Suppressor macrophage treated with lipopolysaccharide for 1 hour (primary cell): ENCODE measurements at regions not wholly inside any gene's neighbourhood (a gene's known extent, or its start where the extent isn't known, plus 50 kb on each side); places are given as distances from the start of the nearest gene placed in this dataset.
"Not testable (repeated sequence)": the region's sequence is repeated elsewhere in the genome, so short reads cannot be mapped to it uniquely, and the experiment has no call there.

Source experiments
- DNase-seq, 3 donors: peaks; one replicate each; pipeline ENCODE4 v3.0.0-alpha.2; 2020 to 2022

DNA sequence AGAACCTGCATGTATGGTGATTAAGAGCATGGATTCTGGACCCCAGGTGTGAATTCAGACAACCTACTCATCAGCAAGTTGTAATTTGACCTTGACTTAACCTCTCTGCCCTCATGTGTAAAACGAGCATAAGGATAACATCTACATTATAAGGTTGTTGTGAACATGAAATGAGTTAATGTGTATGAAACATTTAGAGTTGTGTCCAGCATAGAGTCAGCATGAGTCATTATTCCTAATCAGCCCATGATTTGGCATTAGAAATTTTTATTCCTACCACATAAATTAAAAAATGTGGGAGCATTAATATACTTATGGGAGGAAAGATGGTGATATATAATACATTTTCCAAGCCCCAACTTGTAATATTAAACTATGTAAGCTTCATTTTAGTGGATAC, 95.9 kb upstream of the DDHD1 start:
- no peak for DNase-seq

DNA sequence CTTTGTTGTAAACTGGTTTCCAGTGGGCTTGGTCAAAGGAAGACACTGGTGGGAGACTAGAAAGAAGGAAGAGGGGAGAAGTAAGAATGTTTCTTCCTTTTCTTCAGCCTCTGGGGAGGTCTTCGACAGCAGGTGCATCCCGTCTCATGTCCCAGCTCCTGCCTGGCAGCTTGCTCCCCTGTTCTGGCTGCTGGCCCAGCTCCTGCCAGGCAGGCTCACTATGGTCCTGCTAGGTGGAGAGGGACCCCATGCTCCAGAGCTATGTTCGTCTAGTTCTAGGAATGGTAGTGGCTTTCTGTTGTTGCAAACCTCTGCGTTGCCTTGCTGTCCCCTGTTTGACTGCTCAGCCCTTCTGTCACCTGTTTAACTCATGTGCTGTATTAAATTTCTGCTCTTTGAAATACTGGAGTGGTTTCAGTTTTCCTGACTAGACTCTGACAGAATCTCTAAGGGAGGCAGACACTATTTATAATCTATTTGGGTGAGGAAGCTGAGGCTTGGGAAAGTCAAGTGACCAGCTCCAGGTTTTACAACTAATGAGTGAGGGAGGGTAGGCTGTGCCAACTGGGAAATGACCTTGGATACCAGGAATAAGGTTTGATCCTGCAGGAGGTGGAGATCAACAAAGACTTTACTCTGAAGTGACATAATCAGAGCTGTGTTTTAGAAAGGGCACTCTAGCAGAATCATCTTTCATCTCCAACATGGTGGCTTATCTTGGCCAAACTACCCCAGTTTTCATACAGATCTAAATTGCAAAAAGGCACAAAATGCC, 94.7 kb upstream of the DDHD1 start:
- DNase-seq, result no peak

DNA sequence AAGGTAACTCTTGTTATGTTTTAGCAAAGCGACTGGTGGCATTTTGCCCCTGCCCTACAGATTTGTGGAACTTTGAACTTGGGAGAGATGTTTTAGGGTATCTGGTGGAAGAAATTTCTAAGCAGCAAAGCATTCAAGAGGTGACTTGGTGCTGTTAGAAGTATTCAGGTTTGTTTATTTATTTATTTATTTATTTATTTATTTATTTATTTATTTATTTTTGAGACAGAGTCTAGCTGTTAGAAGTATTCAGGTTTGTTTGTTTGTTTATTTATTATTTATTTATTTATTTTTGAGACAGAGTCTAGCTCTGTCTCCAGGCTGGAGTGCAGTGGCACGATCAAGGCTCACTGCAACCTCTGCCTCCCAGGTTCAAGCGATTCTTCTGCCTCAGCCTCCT, 89.8 kb upstream of the DDHD1 start:
- DNase-seq, result not testable (repeated sequence)

DNA sequence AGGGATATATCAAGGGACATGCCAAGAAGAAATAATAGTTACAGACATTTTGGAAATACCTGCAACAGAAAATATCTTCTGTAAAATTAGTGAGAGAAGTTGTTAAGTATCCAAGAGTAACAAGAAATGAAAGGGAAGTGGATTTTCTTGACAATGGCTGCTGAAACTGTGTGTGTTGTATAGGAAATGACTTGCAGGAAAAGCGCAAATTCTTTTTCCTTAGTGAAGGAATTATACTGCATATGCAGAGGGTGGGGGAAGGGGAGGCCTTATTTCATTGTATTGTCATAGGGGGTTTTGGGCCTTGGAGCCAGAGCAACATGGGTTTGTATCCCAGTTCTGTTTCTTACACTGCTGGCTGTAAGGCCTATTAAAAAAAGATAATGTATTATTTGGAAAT, 84.4 kb upstream of the DDHD1 start:
- no peak for DNase-seq

DNA sequence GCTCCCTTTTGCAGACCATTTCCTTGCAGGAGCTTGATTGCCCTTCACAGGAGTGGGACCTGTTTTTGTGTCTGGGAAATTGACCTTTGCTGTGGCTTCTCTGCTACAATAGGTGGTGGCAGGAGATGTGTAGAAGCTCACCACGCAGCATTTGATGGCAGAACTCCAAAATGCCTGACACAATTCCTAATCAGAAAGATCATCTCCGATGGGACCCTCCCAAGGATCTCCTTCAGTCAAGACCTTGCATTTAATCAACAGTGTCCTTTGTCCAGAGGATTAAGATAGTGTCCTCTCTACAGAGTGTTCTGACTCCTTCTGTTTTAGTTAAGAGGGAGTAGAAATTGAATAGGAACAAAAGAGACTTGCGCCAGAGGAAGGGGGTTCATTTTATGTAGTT, 83.6 kb upstream of the DDHD1 start:
- DNase-seq, result no peak

DNA sequence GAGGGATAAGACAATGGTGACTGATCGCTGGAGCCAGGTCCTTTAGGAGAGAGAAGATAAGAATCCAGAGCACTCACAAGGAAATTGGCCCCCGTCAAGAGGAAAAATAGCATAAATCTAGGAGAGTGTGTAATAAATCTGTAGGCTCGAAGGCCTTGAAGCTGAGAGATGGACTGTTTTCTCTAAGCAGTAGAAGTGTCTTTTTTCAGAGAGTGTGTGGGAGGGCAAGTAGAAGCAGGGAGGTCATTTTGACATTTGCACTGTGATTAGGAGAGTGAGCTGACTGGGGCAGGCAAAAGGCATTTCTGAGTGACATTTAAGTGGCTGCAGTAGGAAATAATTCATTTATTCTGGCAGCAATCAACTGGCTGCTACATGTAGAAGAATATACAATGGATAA, 78.0 kb upstream of the DDHD1 start:
- no peak for DNase-seq

DNA sequence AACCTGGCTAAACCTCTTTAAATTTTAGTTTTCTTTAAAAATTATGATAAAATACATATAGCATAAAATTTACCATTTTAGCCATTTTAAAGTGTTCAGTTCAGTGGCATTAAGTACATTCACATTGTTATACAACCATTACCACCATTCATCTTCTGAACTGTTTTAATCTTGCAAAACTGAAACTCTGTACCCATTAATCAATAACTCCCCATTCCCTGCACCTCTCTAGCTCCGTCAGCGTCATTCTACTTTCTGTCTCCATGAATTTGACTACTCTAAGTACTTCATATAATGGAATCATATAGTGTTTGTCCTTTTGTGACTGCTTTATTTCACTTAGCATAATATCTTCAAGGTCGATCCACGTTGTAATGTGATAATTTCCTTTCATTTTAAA, 75.8 kb upstream of the DDHD1 start:
- no peak for DNase-seq

DNA sequence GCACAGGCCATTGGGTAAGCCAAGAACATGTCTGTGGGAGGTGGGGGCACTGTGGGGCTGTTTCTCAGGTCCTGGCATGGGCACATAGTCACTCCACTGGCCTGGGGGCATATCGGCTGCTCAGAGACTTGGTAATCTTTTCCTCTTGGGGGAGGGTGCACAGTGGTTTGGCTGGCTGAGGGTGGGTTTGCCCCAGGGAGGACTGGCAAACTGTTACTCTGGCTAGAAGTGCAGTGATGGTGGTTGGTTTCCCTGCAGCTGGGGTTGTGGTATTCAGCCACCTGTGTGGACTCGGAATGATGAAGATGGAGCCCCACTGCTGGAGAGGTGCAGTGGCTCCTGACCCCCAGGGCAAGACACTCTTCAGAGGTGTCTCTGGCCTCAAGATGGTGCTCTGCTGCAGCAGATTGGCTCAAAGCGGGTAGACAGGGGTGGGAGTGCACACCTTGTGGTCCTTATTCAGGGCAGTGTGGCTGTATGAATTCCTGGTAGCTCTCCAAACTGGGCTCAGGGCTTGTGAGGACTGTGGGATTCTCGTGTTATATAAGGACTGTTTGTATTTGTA, 74.1 kb upstream of the DDHD1 start:
- DNase-seq, result no peak

DNA sequence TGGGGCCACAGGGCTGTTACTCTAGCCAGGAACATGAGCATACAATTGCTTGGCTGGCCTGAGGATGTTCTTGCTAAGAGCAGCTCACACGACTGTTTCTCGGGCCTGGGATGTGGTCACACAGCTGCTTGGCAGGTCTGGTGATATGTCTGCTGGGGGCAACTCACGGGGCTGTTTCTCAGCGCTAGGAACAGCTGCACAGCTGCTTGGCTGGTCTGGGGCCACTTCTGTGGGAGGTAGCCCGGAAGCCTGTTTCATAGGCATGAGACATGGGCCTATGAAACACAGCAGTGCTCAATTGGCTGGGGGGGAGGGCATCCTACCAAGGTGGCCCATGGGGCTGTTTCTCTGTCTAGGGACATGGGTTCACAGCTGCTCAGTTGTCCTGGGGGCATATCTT, 73.4 kb upstream of the DDHD1 start:
- no peak for DNase-seq

DNA sequence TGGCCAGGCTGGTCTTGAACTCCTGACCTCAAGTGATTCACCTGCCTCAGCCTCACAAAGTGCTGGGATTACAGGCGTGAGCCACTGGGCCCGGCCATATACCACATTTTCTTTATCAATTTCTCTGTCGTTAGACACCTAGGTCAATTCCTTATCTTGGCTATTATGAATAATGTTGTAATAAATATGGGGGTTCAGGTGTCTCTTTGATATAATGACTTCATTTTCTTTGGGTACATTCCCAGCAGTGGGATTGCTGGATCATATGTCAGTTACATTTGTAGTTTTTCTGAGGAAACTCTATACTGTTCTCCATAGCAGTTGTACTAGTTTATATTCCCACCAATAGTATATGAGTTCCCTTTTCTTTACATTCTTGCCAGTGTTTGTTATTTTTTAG, 67.8 kb upstream of the DDHD1 start:
- DNase-seq, result no peak

DNA sequence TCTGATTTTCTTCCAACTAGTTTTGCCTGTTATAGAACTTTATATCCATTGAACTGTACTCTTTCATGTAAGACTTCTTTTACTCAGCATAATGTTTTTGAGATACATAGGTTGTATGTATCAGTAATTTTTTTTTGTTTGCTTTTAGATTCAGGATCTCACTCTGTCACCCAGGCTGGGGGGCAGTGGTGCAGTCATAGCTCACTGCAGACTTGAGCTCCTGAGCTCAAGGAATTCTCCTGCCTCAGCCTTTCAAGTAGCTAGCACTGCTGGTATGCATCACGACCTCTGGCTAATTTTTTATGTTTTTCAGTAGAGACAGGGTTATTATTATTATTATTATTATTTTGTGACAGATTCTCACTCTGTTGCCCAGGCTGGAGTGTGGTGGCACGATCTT, 65.0 kb upstream of the DDHD1 start:
- DNase-seq, result no peak

DNA sequence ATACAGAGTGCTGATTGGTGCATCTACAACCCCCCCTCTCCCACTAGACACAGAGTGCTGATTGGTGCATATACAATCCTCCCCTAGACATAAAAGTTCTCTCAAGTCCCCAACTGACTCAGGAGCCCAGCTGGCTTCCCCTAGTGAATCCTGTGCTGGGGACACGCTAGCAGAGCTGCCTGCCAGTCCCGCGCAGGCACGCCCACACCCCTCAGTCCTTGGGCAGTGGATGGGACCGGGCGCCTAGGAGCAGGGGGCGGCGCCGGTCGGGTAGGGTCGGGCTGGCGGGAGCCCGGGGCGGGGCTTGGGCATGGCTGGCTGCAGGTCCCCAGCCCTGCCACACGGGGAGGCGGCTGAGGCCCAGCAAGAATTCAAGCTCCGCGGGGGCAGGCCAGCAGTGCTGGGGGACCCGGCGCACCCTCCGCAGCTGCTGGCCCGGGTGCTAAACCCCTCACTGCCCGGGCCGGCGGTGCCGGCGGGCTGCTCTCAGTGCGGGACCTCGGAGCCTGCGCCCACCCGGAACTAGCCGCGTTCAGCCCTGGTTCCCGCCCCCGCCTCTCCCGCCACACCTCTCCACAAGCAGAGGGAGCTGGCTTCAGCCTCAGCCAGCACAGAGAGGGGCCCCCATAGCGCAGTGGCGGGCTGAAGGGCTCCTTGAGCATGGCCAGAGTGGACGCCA, 64.3 kb upstream of the DDHD1 start:
- DNase-seq, result peak; percentile 83 to 95 (median 86)

DNA sequence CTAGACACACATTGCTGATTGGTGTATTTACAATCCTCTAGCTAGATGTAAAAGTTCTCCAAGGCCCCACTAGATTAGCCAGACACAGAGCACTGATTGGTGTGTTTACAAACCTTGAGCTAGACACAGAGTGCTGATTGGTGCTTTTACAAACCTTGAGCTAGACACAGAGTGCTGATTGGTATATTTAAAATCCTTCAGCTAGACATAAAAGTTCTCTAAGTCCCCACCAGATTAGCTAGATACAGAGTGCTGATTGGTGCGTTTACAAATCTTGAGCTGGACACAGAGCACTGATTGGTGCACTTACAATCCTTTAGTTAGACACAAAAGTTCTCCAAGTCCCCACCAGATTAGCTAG, 63.8 kb upstream of the DDHD1 start:
- not testable (repeated sequence) for DNase-seq

DNA sequence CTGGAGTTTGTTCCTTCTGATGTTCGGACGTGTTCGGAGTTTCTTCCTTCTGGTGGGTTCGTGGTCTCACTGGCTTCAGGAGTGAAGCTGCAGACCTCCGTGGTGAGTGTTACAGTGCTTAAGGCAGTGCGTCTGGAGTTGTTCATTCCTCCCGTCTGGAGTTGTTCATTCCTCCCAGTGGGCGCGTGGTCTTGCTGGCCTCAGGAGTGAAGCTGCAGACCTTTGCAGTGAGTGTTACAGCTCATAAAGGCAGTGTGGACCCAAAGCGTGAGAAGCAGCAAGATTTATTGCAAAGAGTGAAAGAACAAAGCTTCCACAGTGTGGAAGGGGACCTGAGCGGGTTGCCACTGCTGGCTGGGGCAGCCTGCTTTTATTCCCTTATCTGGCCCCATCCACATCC, 63.4 kb upstream of the DDHD1 start:
- DNase-seq, result not testable (repeated sequence)

DNA sequence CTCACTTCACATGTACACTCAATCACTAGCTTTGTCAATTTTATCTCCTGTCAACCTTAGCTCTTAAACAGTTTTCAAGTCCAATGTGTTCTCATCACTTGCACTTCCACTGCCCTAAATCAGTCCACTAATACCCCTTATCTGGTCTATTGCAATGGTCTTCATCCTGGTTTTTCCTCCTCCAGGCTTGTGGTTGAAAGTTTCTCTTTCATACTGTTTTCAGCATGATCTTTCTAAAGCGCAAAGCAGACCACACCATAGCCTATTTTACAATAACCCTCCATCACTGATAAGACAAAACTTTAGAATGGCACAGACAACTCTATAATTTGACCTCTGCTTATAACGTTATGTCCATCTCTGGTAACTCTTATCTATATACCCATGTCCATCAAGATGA, 62.0 kb upstream of the DDHD1 start:
- DNase-seq, result no peak

DNA sequence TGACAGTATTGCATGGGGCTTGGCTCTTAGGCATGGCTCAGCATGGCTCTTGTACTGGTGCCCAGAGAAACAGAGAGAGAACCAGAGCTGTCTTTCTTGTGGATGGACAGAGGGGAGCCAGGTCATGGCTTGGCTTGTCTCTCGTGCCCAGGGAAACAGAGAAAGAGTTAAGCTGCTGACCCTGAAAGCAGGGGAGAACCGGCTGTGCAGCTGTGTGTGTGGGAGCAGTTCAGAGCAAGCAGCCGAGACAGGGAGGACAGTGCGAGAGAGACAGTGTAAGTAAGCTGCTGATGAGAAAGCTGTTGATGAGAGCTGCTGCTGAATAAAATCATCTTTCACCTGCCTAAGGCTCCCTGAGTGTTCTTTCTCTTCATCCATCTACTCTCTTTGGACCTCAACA, 61.3 kb upstream of the DDHD1 start:
- DNase-seq, result no peak

DNA sequence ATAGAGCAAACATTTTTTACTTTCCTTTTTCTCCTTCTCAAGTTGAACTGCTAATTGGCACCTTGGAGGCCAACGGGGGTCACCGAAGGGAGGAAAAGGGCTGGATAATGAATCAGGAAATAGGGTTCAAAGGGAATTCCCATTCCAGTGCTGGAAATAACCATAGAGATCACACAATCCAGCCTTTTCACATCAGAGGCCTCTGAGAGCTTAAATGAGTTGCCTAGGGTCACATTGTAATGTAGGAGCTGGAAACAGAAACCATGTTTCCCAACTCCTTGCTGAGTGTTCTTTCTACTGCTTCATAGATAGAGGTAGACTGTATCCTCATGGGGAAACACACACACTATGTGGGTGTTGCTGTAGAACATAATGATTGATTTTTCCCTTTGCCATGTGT, 60.6 kb upstream of the DDHD1 start:
- DNase-seq, result peak; percentile 51 to 68 (median 53)

DNA sequence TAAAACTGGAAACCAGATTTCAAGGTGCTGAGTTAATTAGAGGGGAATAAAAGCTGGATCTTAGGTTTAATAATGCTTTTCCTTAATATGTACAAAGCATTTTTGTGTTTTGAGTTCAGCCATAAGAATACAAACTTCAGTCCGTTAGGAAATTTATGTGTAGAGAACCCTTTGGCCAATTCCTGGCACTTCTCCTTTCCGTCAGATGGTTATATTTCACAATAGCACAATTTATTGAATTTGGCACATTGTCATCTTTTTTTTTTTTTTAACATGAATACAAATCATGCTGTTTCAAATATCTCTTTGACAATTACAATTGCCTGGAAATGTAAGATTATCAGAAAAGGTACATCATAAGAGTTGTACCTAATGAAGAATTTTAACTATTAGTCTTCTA, 56.2 kb upstream of the DDHD1 start:
- DNase-seq, result peak; percentile 39 to 66 (median 61)
